ENCODE measurements at regions not wholly inside any gene's neighbourhood (a gene's known extent, or its start where the extent isn't known, plus 50 kb on each side); places are given as distances from the start of the nearest gene placed in this dataset.

DNA sequence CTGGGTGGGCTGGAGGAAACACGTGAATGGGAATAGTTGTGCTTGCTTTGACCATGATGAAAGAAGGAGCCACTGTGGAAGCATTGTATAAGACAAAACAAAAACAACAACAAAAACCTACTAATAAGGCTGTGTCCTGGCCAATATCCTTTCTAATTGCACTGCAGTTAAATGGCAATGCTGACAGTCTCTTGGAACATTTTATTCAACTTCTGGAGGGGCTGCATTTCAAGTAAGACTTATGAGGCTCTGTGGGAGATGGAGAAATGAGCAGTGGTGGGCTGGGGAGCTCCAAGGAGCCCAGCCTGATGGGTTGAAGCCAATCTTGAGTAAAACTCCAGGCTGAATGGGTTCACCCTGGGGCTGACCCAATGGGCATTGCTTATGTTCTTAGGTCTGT is 99.8 kb upstream of the ROPN1 start:
- DNase-seq = no peak

DNA sequence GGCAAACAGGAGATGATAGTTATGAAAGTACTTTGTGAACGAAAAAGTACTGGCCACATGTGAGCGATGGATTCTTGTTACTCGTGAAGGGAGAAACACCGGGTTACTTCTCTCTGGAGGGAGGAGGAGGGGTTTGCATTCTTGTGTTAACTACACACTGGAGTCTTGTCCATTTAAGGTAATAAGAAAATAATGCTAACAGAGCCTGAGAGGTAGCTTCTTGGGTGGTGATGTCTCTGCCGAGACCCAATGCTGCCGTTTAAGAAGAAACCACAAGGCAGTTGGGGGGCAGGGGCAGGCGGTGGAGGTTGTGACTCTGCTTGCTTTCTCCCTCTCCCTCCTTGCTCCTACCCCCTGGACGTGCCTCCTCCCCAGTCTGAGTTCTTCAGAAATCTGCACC is 100.9 kb upstream of the ROPN1 start:
- DNase-seq = no peak

DNA sequence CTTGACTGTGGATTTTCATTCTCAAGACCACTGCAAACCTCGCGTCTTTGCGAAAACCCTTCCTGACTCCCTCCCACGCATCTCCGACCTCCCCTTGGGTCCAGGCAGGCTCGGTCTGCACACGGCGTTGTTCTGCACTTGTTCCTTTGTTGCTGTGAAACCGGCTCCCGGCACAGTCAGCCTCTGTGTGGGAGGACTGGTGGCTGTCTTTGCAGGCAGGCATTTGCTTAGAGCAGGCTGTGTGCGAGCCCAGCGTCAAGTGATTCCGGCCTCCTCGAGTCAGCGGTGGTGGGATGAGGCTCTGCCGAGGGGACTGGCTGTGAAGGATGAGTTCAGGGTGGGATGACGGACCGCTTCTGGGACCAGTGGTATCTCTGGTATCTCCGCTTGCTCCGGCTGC is 102.6 kb upstream of the ROPN1 start:
- peak; percentile 40 for DNase-seq

DNA sequence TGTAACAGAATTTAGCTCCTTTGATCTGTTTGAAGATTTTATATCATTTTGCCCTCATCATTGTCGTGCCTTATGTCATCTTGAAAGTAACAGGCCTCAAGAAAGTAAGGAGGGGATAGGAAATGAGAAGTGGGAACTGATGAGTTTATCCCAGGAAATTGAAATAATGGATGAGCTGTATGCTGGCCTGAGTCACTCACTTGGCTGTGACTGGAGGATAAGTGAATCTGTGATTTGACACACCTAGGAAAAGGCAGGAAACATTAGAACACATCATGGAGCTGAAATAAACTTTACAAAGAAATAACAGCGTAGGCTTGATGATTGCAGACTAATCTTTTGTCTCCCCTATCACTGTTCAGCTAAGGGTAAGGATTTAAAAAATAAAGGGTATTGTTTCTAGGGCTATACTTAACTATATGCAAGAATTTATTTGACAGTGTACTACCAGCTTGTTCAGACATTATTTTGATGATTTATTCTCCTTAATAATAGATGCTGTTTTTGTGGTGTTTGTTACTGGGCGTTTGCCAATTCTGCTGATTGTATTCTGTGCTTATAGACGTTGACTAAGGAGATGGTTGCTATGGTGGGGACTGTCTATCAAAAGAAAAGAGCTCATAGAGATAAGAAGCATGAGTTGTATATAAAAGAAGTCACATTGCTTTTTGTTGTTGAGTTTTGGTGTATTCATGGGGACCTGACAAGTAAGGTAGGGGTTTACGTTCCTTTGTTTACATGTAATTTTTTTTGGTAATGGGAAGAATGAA is 105.6 kb upstream of the ROPN1 start:
- no peak for DNase-seq

DNA sequence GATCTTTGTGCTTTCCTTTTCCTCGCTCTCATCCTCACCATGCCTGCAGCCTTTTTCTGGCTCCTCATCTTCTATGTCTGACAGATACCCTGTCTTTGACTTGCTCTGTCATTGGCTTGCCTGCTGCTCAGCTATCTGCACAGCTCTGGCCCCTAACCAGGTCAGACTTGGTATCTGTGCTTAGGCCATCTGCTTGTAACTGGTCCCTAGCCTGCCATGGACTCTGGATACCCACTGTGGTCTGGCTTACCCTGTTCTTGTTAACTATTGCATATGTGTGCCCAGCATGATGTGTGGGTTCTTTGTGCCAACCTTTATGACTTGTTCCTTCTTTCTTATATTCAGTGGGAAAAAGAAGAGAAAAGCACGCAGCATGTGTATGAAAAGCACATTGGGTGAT is 109.7 kb upstream of the ROPN1 start:
- DNase-seq = no peak

DNA sequence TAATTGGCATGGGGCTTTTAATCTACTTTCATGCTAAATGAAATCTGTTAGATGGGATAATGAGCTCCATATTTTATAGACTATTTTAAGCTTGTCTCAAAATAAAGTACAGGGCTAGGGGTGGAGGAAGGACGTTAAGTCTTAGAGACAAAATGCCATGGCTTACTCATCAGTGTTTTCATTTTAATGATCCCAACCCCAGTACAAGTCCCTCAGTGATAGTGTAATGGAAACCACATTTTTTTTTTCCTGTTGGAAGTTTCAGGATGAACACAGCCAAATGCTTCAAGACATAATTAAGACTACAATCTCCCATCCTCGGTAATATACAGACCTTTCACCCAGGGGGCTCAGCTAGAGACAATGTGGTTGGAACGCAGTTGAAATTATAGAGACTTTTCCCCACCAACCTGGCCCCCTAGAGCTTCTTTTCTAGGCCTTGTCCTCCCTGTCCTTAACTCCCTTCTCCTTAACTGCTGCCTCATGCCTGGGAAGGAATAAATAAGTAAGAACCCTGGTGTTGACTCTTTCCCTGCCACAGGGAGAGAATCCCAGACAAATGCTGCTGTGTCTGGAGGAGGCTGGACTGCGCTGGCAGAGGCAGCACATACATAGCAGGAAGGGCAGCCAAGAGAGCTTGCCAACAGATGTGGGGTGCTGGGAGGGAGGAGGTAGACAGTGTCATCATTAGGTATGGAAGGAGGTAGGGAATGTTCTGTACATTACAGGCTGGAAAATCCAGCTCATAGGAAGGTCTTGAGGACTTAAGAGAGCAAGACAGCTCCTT is 115.4 kb upstream of the ROPN1 start:
- DNase-seq = no peak

DNA sequence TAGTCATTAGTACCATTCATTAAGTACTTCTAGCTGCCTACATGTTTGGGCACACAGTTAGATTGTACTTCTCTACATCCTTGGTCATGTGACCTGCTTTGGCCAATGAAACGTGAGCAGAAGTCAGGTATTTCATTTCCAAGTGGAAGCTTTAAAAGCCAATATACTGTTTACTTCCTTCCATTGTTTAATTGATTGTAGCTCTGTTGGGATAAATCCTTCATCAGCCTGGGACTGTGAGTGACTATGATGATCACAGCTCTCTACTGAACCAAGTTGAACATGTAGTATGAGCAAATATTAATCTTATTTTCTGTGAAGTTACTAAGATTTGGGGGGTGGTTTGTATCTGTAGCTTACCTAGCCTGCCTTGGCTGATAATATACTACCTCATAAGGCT is 116.5 kb upstream of the ROPN1 start:
- DNase-seq = no peak

DNA sequence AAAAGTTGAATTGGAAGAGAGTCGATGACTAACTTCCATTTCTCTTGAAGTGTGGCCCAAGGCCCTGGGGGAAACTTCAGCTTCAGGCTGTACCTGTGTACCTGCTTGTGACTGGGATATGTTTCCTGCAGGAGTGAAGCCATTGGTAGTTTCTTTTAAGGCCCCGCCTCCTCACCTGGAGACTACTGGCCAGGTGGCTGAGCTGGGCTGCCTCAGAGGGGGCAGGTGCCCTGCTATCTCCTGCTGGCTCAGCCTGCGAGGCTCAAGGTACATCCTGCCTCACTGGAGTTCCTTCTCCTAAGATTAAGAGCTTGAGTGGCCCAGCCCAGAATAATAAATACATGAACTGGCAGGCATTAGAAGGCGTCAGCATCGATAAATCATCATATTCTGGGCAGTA is 121.6 kb upstream of the ROPN1 start:
- no peak for DNase-seq

DNA sequence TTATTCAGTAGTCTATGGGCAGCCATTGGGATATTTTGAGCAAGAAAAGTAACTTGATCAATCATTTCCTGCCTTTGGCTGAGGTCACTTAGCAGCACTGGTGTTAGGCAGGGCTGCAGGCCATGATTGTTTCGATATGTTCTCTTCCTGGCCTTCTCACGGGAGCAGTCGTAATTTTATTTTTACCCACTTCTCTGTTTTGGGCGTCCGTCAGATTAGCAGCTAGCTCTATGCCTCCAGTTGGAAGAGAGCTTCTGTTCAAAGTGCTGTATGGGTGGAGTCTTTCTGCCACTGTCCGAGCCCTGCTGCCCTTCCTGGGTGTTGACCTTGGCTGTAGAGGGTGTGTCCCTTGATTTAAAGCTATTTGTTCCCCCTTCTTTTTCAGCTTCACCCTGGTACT is 123.4 kb upstream of the ROPN1 start:
- no peak for DNase-seq

DNA sequence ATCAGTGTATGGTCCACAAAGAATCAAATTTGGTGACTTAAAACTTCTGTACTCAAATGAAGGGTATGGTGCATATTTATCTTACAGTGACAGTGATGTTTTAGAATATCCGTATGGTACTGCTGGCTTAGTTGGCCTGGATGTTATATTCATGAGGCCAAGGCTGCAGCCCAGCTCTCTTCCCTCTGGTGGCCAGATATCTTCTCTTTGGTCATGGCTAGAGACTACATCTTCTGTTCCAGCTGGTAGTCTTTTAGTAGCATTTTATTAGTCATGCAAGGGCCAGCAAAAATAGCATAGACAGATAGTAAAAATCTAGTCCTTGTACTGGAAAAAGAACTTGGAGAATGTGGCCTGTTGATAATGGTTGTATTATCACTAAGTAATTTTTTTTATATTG is 124.0 kb upstream of the ROPN1 start:
- no peak for DNase-seq

DNA sequence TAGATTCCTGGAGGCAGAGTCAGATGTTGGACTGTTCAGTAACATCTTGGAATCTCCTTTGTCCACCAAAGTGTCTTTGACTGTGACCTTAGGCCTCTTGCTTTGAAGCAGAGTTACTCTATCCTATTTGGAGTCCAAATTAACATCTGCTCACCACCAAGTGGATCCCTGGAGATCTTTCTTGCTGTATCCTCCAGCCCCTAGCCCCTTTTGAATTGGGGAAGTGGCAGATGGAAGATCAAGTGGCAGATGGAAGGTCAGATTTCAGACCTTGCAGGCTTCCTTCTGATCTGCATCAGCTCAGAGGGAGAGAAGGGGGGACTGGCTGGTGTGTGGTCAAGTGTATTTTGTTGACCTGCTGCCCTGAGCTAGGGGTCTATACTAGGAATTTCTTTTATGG is 125.0 kb upstream of the ROPN1 start:
- no peak for DNase-seq

DNA sequence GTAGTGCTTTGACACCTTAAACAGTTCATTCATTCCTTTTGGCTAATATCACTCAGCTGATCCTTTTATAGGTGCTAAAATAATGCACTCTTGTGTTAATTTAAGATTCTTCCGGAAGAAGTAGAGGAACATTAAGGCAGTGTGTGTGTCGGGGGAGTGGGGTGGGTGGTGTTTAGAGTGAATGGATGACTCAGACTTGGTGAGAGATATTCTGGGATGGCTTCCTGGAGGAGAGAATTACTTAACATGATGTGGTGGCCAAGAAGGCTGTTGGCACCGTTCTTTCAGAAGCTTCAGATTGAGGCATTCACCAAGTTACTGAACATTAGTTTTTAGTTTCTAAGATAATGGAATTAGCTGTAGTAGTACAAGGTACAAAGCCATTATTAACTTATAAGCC is 125.6 kb upstream of the ROPN1 start:
- no peak for DNase-seq

DNA sequence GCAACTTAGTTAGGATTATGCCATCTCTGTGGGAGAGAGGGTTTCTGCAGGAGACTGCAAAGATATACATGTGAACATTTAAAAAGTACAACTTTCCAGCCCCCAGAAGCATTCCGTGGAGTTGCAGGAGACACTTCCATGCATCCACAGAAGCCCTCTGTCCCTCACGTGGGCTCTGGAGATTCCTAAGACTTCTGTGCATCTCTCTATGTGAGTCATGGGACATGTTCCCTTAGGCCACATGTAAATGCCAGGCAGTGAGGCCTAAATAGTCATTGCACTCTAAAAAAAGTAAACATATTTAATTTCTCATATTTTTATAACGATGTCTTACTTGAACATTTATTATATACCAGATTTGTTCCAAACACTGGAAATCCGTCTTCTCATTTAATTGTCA is 126.5 kb upstream of the ROPN1 start:
- DNase-seq = no peak

DNA sequence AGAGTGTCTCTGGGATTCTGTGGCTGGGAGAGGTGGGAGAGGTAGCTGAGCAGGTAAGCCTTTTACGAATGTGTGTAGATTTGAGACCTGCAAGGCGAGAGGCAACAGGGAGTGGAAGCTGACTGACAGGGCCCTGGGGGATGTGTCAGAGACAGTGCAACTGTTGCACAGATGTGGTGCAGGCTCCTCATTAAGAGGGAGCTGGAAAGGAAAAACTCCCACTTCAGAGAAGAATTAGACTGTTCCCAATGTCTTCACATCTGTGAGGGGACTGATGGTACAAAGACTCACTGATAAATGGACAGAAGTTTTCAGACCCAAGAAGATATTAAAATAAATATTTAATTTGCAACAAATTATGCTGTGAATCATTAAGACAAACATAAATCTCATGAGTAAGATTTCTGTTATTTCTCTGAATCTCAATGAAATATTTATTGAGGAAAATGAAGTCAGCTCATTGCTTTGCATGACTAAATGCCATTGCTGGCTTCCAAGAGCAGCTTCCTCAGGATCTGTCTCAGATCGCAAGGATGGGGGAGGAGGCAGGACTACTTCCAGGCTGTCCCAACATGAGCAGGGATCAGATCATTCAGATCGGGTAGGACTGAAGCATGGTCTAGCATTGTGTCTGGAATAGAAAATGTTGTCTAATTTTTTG is 127.3 kb upstream of the ROPN1 start:
- DNase-seq = no peak

DNA sequence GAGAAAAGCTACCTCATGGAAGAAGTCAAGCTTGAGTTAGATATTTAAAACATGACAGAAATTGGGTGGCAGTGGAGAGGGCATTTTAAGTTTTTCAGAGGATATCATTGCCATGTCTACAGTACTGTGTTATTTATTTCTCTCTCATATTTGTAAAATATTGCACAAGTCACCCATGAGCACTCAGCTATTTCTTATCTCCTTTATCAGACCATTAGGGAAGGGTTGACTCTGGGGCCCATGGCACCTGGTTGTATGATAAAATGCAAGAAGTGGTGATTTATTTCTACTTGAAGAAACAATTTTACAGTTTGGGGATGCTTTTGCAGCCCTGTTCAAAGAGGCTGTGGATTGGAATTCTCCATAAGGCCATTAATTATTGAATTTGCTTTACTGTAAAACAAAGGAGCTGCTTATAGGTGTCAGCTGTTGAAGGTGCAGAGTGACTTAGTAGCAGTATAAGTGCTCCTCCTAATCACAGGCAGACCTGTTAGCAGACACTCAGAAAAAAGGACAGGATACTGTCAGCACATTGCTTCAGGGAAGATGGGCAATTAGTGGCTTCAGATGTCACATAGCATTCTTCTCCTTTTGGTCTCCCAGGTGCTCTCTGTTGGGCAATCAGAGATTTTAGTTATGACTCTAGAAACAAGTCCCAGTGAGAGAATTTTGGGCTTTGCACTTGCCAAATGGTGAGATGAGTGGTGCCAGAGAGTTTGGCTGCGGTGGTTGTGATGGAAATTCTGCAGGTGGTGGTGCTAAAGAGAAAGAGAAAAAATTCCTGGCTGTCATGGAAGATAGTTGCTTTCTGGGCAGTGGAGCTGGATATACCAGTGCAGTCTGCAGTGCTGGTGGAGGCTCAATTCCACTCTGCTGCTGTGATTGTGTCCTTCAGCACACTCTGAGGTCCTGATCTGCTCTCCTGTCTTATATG is 129.7 kb upstream of the ROPN1 start:
- no peak for DNase-seq

DNA sequence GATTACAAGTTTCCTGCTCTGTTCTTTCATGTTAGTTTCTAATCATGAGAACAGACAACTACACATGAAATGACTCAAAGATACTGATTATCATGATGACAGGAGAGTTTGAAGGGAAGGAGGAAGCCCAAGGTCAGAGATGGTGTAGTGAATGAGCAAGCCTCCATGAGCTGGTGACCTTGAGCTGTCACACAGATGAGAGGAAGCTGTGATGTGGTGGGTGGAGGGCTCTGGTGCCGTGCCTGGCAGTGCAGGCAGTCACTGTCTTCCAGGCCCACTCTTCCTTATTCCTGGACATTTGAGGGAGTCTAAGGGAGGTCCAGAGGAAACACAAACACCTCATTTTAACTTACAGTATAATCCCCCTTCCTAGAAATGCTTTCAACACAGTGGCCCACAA is 133.4 kb upstream of the ROPN1 start:
- no peak for DNase-seq

DNA sequence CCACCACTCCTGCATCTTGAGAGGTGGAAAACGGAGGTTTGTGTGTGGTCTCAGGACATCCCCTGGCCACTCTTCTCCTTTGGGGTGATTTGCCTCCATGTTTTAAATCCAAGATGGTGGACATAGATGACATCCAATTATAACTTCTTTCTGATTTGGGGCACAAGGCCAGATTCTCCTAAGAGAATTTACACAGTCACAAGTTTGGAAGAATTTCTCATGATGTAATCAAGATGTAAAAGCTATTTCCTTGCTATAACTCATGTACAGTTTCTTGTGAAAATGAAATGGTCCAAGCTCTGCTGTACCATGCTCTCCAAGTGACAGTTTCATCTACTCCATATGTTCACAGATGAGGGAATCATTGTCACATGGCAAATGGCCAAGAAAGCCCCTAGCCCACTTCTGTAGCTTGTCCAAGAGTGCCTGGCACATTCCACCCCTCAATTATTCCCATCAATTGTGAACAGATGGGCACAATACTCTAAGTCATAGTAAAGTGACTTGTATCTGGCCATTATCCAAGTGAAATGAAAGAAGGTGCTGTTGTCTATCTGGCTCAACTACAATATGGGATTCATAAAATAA is 134.6 kb upstream of the ROPN1 start:
- DNase-seq = no peak

DNA sequence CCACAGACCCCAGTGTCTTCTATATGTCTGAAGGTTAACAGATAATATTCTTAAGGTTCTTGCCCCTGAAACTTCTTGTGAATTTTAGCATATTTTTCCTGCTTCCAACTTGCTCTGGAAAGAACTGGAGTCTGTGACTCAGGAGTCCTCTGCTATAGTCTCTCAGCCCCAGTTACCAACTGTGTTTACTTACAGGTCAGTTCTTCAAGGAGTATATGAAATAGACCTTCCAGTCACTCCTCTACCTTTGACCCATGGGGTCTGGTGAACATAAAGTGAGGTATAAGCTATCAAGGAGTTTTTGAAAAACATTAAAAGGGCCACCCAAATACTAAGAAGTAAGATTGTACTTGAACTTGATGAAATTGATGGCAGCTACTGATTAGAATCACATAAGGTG is 139.2 kb upstream of the ROPN1 start:
- DNase-seq = no peak

DNA sequence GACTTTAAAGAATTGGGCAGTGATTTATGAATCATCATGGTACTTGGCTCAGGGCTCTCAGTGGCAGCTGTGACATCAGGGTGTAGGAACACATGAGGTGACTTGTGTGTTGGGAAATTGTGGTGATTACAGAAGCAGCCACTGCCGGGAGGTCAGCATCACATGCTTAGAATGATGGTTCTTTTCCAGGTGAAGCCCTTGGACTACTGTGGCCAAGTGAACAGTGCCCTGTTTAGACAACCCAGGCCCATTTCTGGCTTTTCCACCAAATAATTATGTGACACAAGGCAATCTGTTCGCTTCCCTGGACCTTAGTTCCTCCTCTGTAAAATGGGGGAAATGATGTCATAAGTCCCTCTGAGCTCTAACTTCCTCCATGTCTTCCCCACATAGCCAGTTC is 139.7 kb upstream of the ROPN1 start:
- no peak for DNase-seq

DNA sequence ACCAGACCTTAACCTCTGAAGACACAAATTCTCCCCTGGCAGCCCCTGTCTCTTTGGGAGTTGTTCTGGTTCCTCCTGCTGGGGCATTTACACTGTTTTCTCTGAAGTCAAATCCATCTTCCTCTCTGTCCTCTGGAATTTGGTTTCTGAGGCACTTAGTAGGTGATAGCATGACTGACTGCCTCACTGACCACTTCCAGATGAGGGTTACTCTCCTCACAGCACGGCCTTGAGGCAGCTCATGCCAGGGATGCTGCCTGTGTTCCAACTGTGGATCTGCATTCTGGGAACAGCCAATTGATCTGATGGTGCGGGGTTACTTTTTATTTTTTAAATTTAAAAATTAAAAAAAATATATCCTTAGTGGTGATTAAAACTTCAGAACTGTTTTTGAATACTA is 140.9 kb upstream of the ROPN1 start:
- DNase-seq = no peak

DNA sequence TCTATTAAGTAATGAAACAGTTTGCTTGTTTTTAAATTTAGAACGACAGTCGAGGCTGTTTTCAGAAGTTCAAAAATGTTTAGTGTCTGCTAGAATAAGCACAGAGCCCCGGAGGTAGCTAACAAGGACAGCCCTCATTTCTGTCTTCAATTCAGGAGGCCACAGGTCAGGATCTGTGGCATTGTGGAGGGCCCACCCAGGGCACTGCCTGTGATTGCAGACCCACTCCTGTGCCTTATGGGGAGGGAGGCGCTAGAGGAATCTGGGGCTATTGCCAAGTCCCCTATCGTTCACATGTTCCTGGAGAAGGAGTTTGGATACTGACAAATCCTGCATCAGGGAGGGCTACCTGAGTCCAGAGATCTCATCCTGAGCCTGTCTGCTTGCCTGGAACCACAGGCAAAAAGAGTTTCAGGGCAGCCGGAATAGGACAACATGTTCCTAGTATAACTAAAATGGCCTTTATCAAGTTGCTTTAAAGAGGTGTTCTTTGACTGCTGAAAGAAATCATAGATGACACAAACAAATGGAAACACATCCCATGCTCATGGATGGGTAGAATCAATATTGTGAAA is 141.5 kb upstream of the ROPN1 start:
- DNase-seq = no peak

DNA sequence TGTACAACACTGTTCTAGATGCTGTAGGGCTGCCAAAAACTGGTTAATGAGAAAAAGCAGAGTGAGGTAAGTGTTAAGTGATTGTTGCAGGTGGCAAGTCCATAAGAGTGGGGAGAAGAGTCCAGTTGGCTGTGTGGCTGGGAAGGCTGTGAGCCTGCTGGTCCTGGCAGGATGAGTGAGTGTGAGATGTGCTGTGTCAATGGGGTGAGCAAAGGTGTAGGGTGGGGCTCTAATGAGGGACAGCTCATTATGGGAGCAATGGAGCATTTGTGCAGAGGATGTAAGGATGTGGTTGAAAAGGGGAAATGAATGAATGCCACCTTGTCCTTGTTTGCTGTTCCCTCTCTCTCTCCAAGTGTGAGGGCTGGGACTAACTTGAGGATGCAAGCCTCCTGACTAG is 145.3 kb upstream of the ROPN1 start:
- DNase-seq = no peak
